ENCODE measurements at regions not wholly inside any gene's neighbourhood (a gene's known extent, or its start where the extent isn't known, plus 50 kb on each side); places are given as distances from the start of the nearest gene placed in this dataset.
"Not testable (repeated sequence)": the region's sequence is repeated elsewhere in the genome, so short reads cannot be mapped to it uniquely, and the experiment has no call there.

- no peaks in the 10 kb centered on the region for H3K36me3 ChIP-seq
- H3K4me3 ChIP-seq: no peak overlapping the region
- ATAC-seq: no peak
- no peak overlapping the region for H3K27ac ChIP-seq
- TF ChIP-seq CTCF (IDR thresholded peaks at IDR 0.05): no peak
- TF ChIP-seq POLR2A (IDR thresholded peaks at IDR 0.05): no peak
- TF ChIP-seq EP300 (IDR thresholded peaks at IDR 0.05): no peak
- TF ChIP-seq POLR2AphosphoS5 (IDR thresholded peaks at IDR 0.05): no peak
- H3K27me3 ChIP-seq: no peaks in the 10 kb centered on the region
- 94 to 98% methylated on average over 3 of the region's 3 CpGs for WGBS, 2 donors (ENCODE audit: low coverage in 1 of 2)
- H3K9me3 ChIP-seq: no peaks in the 10 kb centered on the region
- H3K4me1 ChIP-seq: no peaks in the 10 kb centered on the region
Observed at GRCh38 chr2:63700271-63700670, 111.5 kb downstream of the MDH1 start.

GRCh38 chr2:63701406-63701805, 112.6 kb downstream of the MDH1 start:
- no peak for TF ChIP-seq EP300 (IDR thresholded peaks at IDR 0.05)
- Histone ChIP-seq H3K27ac (no peak overlapping the region), H3K4me3 (no peak overlapping the region), H3K36me3 (no peaks in the 10 kb centered on the region), H3K27me3 (no peaks in the 10 kb centered on the region), H3K9me3 (no peaks in the 10 kb centered on the region), H3K4me1 (no peaks in the 10 kb centered on the region)
- no peak for ATAC-seq

- 88 to 95% methylated on average over 2 of the region's 3 CpGs for WGBS, 2 donors (ENCODE audit: low coverage in 1 of 2)
- H3K9me3 ChIP-seq, H3K27ac ChIP-seq, H3K27me3 ChIP-seq, ATAC-seq, H3K36me3 ChIP-seq, H3K4me1 ChIP-seq, H3K4me3 ChIP-seq: not testable (repeated sequence)
Observed at GRCh38 chr2:63706084-63706483, 117.3 kb downstream of the MDH1 start.

- Histone ChIP-seq H3K4me1 (no peaks in the 10 kb centered on the region), H3K27me3 (no peaks in the 10 kb centered on the region), H3K4me3 (no peak overlapping the region), H3K27ac (no peak overlapping the region), H3K36me3 (no peaks in the 10 kb centered on the region), H3K9me3 (no peaks in the 10 kb centered on the region)
- 82 to 100% methylated on average over 1 of the region's 1 CpG for WGBS, 2 donors (ENCODE audit: low coverage in 1 of 2)
- TF ChIP-seq EP300 (IDR thresholded peaks at IDR 0.05) (no peak), POLR2A (IDR thresholded peaks at IDR 0.05) (no peak), POLR2AphosphoS5 (IDR thresholded peaks at IDR 0.05) (no peak), CTCF (IDR thresholded peaks at IDR 0.05) (no peak)
- ATAC-seq: no peak
Observed at GRCh38 chr2:63710732-63711131, 122.0 kb downstream of the MDH1 start.

- ATAC-seq: peak; percentile 34
- 67% methylated on average over 2 of the region's 2 CpGs; no CpG with 5 or more reads in 1 of the 2 donors for WGBS, 2 donors (ENCODE audit: low coverage in 1 of 2)
- H3K27ac ChIP-seq: no peak overlapping the region
- no peak for TF ChIP-seq POLR2AphosphoS5 (IDR thresholded peaks at IDR 0.05)
- H3K4me1 ChIP-seq: no peaks in the 10 kb centered on the region
- H3K27me3 ChIP-seq: no peaks in the 10 kb centered on the region
- H3K4me3 ChIP-seq: no peak overlapping the region
- H3K9me3 ChIP-seq: no peaks in the 10 kb centered on the region
- H3K36me3 ChIP-seq: no peaks in the 10 kb centered on the region
Observed at GRCh38 chr2:63712748-63713147, 124.0 kb downstream of the MDH1 start.

GRCh38 chr2:63716146-63716545, 125.5 kb upstream of the UGP2 start:
- 68 to 81% methylated on average over 2 of the region's 2 CpGs for WGBS, 2 donors (ENCODE audit: low coverage in 1 of 2)
- no peak overlapping the region for H3K27ac ChIP-seq
- no peak for ATAC-seq
- no peaks in the 10 kb centered on the region for H3K36me3 ChIP-seq
- TF ChIP-seq POLR2A (IDR thresholded peaks at IDR 0.05) (no peak), EP300 (IDR thresholded peaks at IDR 0.05) (no peak), POLR2AphosphoS5 (IDR thresholded peaks at IDR 0.05) (no peak), CTCF (IDR thresholded peaks at IDR 0.05) (no peak)
- no peaks in the 10 kb centered on the region for H3K9me3 ChIP-seq
- no peak overlapping the region for H3K4me3 ChIP-seq
- H3K4me1 ChIP-seq: no peaks in the 10 kb centered on the region
- no peaks in the 10 kb centered on the region for H3K27me3 ChIP-seq

GRCh38 chr2:63719052-63719451, 122.6 kb upstream of the UGP2 start:
- ATAC-seq: no peak
- Histone ChIP-seq H3K4me3 (no peak overlapping the region), H3K9me3 (no peaks in the 10 kb centered on the region), H3K36me3 (no peaks in the 10 kb centered on the region), H3K27me3 (no peaks in the 10 kb centered on the region), H3K4me1 (no peaks in the 10 kb centered on the region), H3K27ac (no peak overlapping the region)
- 60 to 82% methylated on average over 1 of the region's 1 CpG for WGBS, 2 donors (ENCODE audit: low coverage in 1 of 2)
- TF ChIP-seq EP300 (IDR thresholded peaks at IDR 0.05) (no peak), POLR2AphosphoS5 (IDR thresholded peaks at IDR 0.05) (no peak), CTCF (IDR thresholded peaks at IDR 0.05) (no peak), POLR2A (IDR thresholded peaks at IDR 0.05) (no peak)

All from gastroesophageal sphincter (tissue), 4 donors.